HG03103 (cell line): ENCODE measurements at regions not wholly inside any gene's neighbourhood (a gene's known extent, or its start where the extent isn't known, plus 50 kb on each side); places are given as distances from the start of the nearest gene placed in this dataset.
"Not testable (repeated sequence)": the region's sequence is repeated elsewhere in the genome, so short reads cannot be mapped to it uniquely, and the experiment has no call there.

ENCODE experiments used
- ATAC-seq: cut with Tn5 transposase; IDR thresholded peaks from one replicate; pipeline ENCODE4 v1.9.1; 2021; ENCODE audit warnings: low read depth; ENCODE audit not compliant: unreplicated experiment

- ATAC-seq, result no peak
Measured at GRCh38 chr7:52410032-52410431, 625.4 kb upstream of the POM121L12 start.

DNA sequence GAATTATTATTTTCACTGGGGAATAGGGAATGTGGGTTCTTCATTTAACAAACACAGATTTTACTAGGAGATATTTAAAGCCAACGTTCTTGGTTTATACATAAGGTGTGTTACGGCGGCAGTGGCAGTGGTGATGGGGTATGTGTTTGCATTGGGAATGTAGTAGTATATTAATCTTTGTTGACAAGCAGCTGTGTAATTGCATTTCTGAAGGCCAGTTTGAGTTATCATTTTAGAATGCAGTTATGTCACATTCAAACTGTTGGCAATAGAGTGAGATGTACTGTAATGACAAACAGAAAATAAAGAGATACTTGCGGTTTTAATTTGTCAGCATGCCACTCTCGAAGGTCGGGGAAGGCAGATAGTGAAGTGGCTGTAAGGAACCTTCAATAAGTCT, 628.6 kb upstream of the POM121L12 start:
- ATAC-seq, result no peak

DNA sequence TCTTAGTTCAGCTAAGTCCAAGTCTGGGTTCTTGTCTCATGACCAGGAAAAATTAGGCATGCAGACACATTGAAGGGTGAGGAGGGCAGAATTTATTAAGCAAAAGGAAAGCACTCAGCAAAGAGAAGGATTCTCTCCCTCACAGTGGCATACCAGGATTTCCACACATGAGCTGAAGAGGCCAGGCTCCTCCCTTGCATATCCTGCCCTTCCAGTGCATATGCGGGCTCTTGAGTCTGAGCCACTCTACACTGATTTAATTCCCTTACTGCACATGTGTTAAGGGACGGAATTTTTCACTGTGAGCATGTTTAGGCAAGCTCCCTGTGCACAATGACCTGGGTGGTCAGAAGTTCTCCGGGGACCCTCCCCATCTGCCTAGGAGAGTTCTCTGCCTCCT, 652.7 kb upstream of the POM121L12 start:
- ATAC-seq, result no peak

DNA sequence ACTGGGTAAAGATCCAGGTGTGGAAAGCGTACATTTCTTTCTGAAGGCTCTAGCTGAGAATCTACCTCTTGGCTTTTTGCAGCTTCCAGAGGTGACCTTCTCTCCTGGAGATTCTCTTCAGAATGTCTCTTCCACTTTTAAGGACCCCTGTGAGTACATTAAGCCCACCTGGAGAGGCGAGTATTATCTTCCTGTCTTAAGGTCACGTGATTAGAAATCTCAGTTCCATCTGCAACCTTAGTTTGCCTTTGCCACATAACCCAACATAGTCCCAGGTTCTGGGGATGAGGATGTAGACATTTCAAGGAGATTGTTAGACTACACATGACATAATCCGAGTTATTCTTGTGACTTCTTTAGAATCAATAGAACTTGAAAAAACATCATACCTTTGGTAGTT, 665.5 kb upstream of the POM121L12 start:
- ATAC-seq, result no peak

DNA sequence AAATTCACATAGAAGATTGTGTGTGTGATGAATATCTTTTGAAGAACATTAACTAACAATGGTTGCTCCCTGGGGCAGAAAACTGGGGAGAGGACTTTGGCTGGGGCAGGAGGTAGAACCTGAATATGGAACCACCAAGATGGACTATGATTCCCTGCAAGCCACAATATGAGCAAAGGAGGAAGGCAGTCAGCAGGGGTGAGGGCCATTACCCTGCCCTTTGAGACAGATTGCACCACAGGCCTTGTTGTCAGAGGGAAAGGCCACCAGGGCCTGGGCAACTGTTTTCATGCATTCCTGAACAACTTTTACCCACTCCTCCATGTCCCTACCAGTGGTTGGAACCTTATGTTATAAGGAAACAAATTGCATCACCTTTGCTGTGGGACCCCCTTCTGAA, 670.1 kb upstream of the POM121L12 start:
- no peak for ATAC-seq

GRCh38 chr7:52362521-52362920, 672.9 kb upstream of the POM121L12 start:
- ATAC-seq, result no peak

DNA sequence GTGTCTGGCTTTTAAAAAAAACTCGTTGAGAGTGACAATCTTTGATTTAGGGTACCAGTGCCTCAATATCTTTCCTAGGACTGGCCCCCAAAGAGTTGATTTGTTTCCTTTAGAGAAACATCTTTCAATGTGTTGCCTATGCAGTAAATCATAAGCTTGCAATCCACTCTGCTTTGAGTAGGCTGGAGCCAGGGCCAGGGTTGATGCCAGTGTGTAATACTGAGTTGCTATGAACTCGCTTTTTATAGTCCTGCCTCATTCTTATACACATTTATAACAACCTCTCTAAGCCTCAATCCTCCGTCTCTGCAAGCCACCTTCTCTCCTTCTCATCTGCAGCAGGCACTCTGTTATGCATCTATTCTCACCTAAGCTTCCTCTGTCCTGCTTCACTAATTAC, 674.9 kb upstream of the POM121L12 start:
- no peak for ATAC-seq

- no peak for ATAC-seq
Measured at GRCh38 chr7:52355053-52355452, 680.4 kb upstream of the POM121L12 start.

DNA sequence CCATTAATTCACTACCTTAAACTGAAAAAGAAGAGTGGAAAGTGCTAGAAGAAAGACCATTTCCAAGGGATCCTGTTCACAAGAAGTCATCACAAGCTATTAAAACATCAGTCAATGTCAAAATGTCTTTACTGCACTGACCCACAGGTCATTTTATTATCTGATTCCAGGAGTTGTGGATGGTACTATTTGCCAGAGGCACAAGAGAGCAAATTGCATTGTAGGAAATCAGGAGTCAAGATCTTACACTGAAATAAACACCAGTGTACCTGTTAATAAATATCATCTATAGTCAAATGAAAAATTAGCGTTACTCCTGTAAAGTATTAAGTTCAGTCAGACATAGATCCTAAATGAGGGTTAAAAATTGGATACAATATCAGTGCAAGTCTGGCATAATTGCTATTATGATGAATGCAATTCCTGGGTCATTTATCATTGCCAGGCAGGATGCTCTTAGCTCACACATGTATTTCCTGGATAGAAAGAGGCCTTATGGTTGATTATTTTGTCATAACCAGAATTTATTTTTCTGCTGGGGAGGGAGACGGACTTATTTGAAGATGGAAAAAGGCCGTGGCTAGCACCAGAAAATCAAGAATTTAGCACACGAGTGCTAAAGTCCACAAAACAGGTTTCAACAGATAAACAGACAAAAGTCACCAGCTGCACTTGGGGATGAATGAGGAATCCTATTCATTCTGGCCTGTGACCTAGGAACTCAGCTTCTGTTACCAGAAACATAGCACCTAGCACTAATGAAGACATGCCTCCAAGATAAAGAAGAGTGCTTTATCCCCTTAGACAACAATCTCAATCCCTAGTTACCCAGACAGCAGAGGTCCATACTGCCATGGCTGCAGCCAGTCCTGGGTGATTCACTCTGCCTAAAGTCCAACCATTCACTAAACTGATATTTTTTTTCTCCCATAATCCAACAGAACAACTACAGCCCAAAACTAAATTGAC, 683.1 kb upstream of the POM121L12 start:
- ATAC-seq, result no peak

DNA sequence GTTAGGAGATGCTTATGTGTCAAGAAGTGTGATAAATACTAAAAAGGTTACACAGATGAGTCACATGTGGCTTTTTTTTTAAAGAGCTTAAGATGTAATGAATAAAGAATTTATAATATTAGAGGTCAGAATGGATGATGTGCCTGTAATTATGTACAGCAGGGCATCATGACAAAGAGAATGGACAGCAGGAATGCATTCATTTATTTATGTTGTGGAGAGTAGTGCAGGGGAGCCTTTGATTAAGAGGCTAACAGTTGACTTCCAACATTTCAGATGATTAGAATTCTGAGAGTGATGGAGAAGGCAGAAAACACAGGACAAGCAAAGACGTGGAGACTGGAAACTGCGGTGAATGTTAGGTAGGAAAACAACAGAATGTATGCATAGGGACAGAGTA, 691.4 kb upstream of the POM121L12 start:
- no peak for ATAC-seq

DNA sequence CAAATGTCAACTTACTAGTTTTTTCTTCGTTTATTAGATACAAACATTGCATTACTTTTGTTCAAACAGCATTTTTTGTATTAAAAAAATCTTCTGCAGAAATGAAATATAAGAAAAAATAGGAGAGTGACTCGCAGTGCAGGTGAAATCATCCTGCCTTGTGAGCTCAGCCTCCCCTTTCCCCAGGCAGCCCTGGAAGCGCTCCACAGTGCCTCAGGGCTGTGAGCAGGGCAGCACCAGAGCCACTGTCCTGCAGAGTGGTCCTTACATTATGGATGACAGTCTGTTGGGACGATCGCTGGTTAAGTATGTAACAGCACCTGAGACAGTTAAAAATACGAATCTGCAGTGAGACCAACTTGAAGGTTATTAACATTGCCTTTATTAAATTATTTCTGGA, 695.4 kb upstream of the POM121L12 start:
- no peak for ATAC-seq

DNA sequence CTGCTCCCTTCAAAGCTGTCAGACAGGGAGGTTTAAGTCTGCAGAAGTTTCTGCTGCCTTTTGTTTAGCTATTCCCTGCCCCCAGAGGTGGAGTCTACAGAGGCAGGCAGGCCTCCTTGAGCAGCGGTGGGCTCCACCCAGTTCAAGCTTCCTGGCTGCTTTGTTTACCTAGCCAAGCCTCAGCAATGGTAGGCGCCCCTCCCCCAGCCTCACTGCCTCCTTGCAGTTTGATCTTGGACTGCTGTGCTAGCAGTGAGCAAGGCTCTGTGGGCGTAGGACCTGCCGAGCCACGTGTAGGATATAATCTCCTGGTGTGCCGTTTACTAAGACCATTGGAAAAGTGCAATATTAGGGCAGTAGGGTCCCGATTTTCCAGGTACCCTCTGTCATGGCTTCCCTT, 707.1 kb upstream of the POM121L12 start:
- not testable (repeated sequence) for ATAC-seq

- no peak for ATAC-seq
Measured at GRCh38 chr7:52325237-52325636, 710.2 kb upstream of the POM121L12 start.

DNA sequence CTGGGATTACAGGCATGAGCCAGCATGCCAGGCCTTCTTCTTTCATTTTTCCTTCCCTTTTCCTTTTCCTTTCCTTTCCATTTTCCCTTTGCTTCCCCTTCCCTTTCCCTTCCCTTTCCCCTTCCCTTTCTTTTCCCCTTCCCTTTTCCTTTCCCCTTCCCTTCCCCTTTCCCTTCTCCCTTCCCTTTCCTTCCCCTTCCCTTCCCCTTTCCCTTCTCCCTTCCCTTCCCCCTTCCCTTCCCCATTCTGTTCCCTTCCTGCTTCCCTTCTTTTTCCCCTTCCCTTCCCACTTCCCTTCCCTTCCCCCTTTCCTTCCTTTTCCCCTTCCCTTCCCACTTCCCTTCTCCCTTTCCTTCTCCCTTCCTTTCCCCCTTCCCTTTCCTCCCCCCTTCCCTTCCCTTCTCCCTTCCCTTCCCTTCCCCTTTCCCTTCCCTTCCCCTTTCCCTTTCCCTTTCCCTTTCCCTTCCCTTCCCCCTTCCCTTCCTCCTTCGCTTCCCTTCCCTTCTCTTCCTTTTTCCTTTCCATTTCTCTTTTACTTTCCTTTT, 712.2 kb upstream of the POM121L12 start:
- ATAC-seq, result no peak

DNA sequence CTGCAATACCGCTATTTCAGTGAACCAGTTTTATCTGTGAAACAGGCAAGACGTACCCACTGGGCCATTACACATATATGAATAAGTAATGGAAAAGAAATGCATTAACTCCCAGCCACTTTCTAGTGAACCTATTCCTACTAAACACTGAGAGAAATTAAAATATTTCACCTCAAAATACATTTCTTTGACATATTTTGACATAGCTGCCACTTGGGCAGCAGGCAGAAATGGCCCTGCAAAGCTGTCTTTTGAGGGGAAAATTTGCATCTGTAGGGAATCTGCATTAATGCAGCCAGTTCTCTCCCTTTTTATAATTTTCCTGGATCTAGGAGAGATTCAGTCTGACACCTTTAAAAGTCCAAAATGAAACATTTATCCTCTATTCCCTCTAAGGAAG, 714.8 kb upstream of the POM121L12 start:
- no peak for ATAC-seq

DNA sequence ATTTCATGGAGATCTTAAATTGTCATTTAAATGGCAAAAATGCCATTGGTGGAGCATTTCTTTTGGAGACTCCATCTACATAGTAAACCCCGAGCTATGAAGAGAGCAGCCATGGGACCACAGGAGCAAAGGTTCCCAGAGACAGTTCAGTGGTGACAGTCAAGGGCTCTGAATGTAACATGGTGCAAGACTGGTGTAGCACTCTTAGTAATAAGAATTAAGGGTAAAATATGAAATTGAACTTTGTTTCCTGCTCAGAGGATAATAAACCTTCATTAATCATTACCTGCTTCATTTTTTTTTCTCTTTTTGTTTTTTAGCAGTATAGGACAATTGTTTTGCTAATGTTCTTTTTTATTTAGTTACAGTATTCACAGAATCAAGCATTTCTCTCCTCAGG, 717.5 kb upstream of the POM121L12 start:
- ATAC-seq, result no peak

DNA sequence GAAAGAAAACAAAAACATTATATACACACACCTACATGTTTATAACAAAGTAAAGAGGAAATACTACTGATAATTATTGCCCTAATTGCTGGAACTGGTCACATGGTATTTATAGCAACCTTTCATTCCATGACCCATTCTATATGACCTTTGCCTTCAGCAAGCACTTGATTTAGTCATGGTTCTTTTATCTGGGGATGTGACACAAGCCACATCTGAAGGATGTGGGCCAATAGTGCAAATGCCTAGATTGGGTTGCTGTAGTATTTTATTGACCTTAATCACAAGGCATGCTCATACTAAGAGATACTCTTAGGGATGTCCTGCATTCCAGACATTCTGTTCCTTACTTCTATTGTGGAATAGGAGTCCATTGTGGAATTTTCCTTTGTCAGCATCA, 723.5 kb upstream of the POM121L12 start:
- ATAC-seq, result no peak

DNA sequence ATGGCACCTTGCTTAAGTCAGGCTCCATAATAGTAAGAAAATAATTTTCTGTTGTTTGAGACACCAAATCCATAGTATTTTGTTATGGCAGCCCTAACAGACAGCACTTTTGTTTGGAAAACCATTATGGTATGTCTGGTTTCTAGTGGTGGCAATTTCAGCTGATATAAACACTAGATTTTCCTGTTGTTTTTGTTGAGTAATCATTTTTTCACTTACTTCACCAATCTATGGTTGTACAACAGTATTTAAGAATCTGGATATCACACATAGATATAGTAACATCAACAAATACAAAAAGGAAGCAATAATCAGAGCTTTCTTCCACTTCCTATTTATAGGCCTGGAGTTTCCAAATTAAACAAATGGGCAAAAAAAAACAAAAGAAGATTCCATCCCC, 725.8 kb upstream of the POM121L12 start:
- ATAC-seq, result no peak

GRCh38 chr7:52302765-52303520, 732.5 kb upstream of the POM121L12 start:
- no peak for ATAC-seq

GRCh38 chr7:52297128-52297527, 738.3 kb upstream of the POM121L12 start:
- ATAC-seq, result no peak

DNA sequence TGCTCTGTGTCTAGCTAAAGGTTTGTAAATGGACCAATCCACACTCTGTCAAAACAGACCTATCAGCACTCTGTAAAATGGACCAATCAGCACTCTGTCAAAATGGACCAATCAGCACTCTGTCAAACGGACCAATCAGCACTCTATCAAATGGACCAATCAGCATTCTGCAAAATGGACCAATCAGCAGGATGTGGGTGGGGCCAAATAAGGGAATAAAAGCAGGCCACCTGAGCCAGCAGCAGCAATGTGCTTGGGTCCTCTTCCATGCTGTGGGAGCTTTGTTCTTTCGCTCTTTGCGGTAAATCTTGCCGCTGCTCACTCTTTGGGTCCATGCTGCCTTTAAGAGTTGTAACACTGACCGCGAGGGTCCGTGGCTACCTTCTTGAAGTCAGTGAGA, 740.5 kb upstream of the POM121L12 start:
- no peak for ATAC-seq
